ENCODE measurements at regions not wholly inside any gene's neighbourhood (a gene's known extent, or its start where the extent isn't known, plus 50 kb on each side); places are given as distances from the start of the nearest gene placed in this dataset.

GRCh38 chr5:51095486-51095885 lies 287.8 kb upstream of the ISL1 start:
- TF ChIP-seq POLR2A (IDR thresholded peaks at IDR 0.05), result no peak
- TF ChIP-seq, protein P1, sequence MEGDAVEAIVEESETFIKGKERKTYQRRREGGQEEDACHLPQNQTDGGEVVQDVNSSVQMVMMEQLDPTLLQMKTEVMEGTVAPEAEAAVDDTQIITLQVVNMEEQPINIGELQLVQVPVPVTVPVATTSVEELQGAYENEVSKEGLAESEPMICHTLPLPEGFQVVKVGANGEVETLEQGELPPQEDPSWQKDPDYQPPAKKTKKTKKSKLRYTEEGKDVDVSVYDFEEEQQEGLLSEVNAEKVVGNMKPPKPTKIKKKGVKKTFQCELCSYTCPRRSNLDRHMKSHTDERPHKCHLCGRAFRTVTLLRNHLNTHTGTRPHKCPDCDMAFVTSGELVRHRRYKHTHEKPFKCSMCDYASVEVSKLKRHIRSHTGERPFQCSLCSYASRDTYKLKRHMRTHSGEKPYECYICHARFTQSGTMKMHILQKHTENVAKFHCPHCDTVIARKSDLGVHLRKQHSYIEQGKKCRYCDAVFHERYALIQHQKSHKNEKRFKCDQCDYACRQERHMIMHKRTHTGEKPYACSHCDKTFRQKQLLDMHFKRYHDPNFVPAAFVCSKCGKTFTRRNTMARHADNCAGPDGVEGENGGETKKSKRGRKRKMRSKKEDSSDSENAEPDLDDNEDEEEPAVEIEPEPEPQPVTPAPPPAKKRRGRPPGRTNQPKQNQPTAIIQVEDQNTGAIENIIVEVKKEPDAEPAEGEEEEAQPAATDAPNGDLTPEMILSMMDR (IDR thresholded peaks at IDR 0.05), result no peak
